Cardiac septum (tissue), 1 donor: ENCODE measurements at regions not wholly inside any gene's neighbourhood (a gene's known extent, or its start where the extent isn't known, plus 50 kb on each side); places are given as distances from the start of the nearest gene placed in this dataset.
"Not testable (repeated sequence)": the region's sequence is repeated elsewhere in the genome, so short reads cannot be mapped to it uniquely, and the experiment has no call there.

Experiments
- DNase-seq: peaks from one replicate; pipeline ENCODE4 v3.0.0-alpha.2; 2020; ENCODE audit warnings: low spot score
- intact Hi-C: fragments of 100-400 bp; cut with DNase I; formaldehyde crosslinking; loops from one replicate; pipeline ENCODE4 v1.14.0; 2022
- donor health status: DM: no; HTN: no; CAD: no.

DNA sequence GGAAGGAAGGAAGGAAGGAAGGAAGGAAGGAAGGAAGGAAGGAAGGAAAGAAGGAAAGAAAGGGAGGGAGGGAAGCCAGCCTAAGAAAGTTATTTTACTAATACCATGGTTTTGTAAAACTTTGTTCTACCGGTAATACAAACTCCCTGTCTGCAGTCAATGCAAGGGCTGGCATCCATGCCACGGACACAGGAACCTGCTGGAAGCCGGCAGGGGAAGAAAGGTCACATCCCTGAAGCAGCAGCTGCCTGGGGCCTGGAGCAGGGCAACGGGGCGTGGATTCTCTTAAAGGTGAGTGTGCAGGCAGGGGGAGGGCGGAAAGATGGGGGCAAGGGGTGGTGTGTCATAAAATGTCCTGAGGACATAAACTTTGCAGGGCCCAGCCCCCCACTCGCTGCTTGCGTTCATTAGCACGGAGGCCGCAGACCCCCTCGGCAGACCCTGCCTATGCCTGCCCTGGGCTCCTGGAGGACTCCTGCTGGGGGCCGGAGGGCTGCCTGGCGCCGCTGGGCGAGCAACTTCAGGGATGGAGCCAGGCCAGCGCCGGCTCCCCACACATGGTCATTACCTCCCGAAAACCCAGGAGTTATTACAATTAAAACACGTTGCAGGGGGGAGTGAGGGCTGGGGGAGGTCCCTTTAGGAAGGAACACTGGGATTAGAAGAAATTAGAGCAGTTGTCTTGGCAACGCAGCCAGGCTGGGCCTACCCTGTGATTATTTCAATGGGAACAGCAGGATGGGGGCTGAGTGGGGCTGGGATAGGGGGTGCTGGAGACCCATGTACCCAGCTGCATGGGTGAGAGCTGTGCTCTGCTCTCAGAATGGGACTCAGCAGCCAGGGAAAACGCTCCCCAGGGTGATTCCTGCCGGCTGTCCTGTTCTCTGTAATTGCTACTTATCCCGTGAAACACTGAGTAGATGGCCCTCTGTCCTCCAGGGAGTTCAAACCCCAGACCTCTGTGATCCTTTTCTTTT is 257.9 kb downstream of the SOX9 start:
- DNase-seq = no peak
- intact Hi-C loops = no loop called here

DNA sequence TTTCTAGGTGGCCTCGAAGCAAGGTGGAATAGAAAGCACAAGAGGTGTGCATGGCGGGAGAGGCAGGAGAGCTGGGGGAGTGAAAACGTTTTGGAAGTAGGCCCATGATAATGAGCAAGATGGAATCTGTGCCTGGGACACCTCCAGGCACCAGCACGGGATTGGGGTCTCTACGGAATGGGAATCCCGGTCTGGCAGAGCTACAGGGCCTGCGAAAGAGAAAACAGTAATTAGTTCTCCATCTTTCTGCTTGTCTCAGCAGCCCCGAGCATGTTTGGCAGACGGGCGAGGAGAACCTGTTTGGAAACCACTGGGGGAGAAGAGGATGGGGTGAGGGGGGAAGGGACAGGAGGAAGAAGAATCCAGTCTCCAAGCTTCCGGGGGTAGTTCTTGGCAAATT is 258.7 kb downstream of the SOX9 start:
- intact Hi-C loops = no loop called here
- no peak for DNase-seq

DNA sequence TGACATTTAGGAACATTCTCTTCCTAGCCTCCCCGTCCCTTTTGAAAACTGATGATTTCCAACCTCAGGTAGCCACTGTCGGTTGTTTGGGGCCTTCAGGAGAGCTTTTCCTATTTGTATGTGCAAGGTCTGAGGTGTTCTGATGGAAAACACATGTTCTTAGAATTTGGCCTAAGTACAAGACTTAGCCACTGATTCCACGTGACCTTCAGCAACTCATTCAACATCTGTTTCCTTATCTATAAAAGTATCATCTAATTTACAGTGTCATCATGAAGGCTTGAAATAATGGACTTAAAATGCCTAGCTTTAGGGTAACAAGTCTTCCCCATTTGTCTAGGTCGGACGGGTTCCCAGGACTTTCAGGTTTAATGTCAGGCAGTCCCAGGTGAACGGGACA is 259.3 kb downstream of the SOX9 start:
- no peak for DNase-seq
- intact Hi-C loops = no loop called here

DNA sequence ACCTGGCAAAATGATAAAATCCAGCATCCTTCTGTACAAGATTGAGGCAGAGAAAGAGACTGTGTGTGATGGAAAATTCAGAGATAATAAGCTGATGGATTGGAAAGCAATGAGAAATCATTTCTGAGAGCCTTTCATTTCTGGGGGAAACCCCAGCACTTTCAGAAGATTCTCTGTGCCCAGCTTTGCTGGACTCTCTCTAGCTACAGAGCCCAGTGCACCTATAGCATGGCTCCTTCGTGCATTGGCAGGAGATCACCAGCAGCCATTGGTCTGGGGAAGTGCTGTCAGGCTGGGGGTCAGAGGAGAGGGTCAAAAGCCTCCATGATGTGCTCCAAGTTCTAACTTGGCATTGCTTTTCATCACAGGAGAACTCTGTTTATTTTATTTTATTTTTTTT is 259.9 kb downstream of the SOX9 start:
- DNase-seq = no peak
- intact Hi-C loops = no loop called here

DNA sequence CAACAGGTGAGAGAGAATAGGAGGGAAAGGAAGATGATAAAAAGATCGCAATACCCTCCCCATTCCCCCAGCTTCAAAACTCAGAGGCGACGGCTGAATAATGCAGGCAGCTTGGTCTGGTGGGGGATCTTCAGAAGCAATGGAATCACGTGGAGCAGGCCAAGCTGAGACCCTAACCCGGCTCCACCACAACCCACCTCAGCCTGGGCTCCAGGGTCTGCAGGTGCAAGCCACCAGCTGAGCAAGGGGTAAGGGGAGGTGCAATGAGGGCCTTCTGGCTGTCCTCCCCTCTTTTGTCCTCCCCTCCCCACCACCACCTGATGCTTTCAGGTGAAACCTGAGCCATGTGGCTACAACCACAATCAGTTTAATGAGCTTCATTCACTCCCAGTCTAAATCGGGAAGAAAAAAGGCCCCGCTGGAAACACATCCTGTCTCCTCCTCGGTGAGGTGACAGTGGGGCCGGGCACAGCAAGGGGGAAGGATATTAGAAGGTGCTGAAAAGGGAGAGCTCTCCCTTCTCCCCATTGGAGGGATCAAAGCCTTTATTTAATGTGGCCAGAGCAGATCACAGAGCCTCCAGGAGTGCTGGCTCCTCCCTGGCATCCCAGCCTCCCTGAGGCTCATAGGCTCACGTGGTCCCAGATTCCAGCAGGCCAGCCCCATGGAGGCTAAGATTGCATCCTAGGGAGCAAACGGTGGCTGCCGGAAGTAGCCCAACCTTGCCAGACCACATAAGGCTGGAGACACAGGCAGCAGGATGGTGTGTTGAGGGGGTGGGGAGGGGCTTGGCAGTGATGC is 261.0 kb downstream of the SOX9 start:
- no peak for DNase-seq
- intact Hi-C loops = no loop called here

DNA sequence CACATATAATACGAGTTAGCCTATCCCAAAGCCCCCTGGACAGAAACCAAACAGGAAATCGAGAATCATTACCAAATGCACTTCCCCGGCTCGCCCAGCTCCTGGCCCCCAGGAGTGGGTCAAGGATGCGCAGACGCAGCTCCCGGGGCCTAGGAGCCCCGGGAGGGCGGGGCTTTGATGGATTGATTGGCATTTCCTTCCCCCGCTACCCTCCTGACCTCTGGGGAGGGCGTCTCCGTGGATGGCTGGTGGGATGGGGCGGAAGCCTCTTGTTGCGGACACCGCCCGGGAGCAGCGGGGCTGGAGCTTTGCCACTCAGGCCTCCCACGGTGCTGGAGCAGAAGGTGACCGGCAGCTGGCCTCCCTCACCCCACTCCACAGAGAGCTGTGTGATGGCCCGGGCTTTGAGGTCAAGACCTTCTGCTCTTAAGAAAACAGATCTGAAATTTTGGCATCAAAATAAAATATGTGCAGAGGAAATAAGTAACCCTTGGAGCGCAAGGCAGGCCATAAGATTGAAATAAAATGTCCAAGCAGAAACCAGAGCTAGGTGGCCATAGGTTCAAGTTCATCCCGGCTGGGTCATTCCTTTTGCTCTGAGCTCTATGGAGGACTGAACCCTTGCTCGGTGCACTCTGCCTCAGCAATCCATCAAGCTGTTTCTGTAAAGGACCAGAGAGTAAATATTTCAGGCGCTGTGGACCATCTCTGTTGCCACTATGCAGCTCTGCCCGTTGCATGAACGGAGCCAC is 262.3 kb downstream of the SOX9 start:
- intact Hi-C loops = no loop called here
- DNase-seq = no peak

DNA sequence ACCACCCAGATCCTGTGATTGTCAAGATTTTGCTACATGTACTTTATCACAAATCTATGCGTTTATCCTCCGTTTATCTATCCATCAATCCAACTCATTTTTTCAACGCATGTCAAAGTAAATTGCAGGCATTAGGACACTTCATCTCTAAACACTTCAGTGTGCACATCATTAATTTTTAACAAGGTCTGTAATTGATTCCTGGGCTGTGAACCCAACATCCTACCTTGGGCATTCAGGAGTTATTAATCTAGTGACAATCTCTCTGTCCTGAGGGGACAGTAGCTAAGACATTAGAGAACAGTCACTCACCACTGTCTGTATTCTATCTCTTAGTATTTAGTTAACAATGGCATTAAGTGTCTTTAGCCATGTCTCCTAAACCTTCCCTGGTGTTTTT is 264.7 kb downstream of the SOX9 start:
- DNase-seq = no peak
- intact Hi-C loops = no loop called here

DNA sequence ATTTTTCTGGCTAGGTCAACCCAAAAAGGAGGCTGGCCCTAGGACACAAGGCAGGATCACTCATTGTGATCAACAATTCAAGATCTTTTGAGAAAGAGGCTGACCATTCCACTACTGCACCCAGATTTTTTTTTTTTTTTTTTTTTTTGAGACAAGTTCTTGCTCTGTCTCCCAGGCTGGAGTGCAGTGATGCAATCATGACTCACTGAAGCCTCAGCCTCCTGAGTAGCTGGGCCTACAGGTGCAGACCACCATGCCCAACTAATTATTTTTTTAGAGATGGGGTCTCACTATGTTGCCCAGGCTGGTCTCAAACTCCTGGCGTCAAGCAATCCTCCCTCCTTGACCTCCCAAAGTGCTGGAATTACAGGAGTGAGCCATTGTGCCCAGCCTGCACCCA is 265.4 kb downstream of the SOX9 start:
- intact Hi-C loops, DNase-seq: not testable (repeated sequence)

DNA sequence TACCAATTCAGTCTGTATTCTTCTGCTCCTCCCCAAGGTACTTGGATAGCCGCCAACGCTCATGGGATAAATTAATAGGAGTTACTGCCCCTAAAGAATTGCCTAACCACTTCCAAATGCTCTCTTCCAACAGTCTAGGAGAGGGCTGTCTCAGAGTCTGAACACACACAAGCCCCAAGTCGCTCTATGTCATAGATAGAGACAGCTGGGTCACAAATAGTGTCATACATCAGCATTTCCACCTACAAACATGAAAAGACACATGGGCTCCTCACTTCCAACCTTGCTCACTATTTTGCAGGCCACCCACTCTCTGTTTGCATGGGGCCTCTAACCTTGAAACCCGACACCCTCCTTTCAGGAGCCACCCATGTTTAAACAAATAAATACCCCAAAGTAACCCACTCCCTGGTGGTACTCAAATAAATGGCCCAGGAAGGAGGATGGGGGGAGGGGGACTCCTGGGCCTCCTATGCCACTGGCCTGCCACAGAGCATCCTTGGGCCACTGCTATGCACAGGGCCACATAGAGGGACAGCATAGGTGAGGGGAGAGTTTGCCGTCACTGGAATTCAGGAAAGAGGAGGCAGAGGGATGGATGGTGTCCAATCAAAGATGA is 265.9 kb downstream of the SOX9 start:
- no peak for DNase-seq
- intact Hi-C loops = no loop called here

DNA sequence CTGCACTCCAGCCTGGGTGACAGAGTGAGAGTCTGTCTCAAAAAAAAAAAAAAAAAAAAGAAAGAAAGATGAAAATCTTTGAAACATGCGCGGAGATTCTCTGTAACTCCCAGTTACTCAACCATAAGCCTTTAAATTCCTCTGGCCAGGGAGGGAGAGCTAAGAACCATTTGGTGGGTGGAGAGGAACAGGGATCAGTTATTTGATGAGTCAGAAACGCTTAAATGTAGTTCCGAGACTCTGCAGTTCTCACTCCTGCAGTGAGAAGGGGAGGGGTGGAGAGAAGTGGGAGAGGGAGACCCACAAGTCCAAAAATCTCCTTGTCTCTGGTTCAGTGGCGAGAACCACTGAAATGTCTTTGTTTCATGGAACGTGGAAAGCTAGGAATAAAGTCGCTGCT is 266.7 kb downstream of the SOX9 start:
- intact Hi-C loops = no loop called here
- no peak for DNase-seq

DNA sequence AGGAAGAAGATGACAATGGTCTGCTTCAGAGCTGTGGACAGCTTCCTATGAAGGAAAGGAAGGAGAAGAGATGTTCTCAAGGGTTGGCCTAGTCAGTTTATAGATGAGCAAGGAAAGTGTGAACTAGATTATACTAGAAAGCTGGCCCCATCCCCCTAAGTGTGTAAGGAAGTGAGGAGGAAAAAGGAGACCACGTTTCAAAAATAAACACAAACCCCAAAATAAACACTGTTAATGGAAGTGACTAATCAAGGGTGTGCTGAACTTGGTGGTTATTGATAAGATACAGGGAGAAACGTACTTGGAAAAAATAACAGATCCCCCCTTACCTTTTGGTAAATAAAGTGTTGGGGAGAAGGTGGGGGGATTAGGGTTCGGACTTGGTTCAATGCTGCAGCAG is 267.1 kb downstream of the SOX9 start:
- intact Hi-C loops = no loop called here
- no peak for DNase-seq

DNA sequence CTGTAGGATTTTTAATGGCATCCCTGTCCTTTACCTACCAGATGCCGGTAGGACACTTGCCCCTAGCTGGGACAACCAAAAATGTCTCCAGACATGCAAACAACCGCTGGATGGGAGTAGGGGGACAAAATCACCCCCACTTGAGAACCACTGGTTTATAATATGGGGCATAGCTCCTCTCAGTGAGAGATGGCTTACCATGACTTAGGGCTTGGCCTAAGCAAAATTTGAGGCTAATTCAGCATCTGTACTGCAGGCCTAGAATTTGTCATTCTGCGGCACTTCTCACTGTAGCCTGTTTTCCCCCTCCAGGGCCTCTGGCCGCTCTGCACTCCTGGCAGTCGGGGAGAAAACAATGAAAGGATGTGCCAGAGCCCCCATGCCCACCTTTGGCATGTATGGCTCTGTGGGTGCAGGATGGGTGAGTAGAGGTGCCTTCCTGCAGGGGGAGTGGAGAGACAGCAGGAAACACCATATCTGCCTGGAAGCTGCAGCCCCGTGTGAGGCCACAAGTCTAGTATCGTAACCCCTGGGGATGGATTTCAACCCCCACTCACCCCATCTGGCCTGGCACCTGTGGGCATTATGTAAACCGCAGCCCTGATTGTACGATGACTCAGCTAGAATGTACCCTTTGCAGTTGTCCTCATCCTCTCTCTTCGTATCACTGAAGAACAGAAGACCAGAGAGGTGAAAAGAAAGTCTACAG is 268.1 kb downstream of the SOX9 start:
- intact Hi-C loops = no loop called here
- DNase-seq = no peak

DNA sequence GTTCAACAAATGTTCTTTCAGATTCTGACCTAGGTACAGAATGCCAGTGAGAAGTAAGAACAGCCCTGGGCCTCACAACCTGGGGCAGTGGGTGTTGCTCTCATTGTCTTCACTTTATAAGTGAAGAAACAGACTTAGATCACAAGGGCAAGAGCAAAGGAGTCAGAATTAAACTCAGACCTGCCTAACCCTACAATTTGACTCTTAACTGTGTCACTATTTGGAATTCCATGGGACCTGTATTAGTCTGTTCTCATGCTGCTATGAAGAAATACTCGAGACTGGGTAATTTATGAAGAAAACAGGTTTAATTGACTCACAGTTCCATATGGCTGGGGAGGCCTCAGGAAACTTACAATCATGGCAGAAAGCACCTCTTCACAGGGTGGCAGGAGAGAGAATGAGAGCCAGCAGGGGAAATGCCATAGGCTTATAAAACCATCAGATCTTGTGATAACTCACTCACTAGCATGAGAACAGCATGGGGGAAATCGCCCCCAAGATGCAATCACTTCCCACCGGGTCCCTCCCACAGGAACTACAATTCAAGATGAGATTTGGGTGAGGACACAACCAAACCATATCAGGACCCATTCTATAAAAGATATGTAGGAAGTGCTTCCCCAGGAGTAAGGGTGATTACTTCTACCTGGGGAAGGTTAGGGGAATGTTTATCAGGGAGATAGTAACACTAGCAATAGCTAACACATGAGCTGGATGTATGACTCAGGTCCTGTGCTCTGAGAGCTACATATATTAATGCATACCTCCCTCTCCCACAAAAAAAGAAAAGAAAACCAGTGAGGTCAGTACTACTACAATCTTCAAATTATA is 270.1 kb downstream of the SOX9 start:
- intact Hi-C loops = no loop called here
- no peak for DNase-seq

DNA sequence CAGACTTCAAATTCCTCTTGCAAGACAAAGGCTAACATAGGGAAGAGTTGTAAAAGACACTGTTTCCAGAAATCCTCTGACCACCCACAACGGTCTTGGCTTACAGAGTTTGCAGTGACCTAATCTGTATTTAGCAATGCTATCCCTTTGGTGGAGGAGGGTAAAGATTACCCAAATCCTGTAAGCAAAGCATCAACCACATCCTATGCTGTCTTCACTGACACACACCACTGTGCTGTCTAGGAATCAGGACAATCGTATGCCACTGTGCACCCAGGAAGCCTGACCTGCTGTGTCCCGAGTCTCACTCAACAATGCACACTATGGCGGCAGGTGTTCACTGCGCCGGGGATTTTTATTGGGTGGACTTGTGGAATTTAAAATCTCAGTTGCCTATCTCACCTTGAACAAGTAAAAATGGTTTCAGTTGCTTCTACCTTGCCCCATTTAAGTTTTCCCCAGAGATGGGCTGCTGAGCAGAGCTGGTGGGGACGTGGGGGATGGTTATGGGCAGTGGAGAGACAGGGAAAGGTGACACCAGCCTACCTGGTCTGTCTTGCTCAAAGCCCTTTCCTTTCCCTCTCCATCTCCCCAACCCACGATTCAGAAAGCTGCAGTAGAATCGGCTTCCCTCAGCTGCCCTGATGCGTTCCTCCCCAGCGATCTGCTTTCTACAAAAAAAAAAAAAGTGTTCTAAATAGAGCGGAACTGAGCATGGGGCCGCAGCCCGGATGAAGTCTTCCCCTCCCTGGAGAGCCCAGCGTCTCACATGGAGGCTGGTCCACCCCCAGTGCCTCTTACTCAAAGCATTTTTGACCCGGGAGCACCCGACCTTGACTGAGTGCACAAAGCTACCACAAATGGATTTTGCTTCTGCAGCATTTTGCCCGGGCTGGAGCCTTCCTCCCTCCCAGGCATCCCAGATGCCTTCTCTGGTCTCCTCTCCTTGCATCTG is 271.5 kb downstream of the SOX9 start:
- DNase-seq = no peak
- intact Hi-C loops = no loop called here

DNA sequence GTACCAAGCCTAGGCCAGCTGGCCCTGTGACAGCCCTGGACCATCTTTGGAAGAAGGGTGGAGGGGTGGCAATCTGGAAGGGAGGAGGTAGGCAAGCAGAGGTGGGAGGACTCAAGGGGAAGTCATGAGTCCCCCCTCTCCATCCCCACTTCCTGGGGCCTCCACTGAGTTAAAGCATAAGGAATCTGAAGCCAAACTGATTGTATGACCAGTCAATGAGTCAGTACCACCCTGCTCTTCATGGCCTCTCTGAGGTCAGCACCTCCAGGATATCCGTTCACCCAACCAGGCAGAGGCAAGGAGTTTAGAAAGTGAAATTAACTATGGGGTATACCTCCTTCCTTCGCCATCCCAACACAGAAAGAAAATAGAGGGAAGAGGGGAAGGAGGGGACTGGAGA is 272.7 kb downstream of the SOX9 start:
- DNase-seq = no peak
- intact Hi-C loops = no loop called here

DNA sequence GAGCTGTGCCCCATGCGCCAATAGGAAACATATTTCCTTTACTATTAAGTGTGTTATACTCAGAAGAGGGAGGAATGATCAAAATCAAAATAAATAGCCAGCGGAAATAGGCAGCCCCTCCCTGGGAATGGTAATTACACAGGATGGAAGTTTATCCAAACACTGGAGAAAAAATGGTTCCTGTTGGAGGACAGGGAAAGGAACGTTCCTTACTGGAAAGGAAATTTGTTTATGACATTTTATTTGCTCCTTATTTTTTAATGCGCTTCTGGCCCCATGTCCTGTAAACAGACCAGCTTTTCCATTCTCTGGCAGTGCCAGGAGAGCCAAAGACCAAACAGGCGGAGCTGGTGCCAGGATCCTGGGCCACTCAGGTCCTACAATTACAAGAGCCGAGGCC is 273.7 kb downstream of the SOX9 start:
- intact Hi-C loops = no loop called here
- no peak for DNase-seq

DNA sequence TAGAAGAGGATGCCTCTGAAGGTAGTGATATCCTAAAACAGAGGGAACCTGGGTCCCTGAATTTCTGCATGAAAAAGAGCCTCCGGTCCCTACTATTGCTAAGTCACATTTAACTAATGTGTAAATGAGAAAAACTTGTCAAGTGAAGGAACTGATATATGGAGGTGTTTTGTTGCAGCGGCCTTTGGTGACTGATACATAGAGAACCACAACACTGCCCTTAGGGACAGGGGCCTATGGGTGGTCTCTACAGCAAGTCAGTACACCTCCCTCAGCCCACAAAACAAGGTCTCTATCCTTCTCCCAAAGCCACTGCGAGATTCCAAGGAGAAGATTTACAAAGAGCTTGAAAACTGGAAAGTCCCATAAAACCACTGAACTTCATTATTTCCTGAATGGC is 275.3 kb downstream of the SOX9 start:
- intact Hi-C loops = no loop called here
- DNase-seq = no peak
